ENCODE measurements at regions not wholly inside any gene's neighbourhood (a gene's known extent, or its start where the extent isn't known, plus 50 kb on each side); places are given as distances from the start of the nearest gene placed in this dataset.

GRCh38 chr2:136572335-136572734 is 193.0 kb upstream of the THSD7B start:
- DNase-seq (ENCODE audit: low read depth, low spot score), result no peak

- DNase-seq (ENCODE audit: low read depth, low spot score), result no peak
These were observed 208.1 kb upstream of the THSD7B start for GRCh38 chr2:136557203-136557602.

DNA sequence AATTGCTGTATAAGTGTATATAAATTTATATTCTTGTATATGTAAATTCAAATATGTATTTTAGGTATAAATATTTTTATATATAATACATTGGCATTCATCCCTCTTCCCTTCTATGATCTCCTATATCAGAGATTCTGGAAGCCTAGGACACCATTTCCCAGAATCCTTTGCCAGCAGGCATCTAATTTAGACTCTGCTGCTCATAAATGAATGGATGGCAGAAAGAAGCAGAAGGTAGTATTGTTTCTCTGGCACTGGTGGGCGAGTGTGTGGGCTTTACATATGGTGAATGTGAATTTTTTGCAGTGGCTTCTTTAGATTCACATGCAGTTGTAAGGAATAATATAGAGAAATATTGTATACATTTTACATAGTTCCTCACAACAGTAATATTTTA is 215.2 kb upstream of the THSD7B start:
- DNase-seq (ENCODE audit: low read depth, low spot score), result no peak

DNA sequence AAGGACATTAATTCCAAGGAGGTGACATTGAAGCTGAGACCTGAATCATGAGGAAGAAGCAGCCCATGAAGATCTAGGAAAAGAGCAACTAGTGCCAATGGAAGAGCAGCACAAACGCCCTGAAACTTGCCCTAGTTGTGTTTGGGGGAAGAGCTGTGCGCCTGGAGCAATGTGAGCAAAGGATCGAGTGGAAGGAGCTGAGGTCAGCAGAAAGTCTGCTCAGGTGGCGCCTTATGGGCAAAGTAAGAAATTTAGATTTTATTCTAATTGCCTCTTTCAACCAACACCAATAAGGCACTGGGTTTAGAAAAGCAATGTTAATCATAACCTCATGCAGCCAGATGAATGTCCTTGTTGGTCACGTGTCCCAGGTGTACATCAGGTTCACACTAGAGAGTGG is 226.0 kb upstream of the THSD7B start:
- no peak for DNase-seq (ENCODE audit: low read depth, low spot score)

GRCh38 chr2:136538489-136538888 is 226.9 kb upstream of the THSD7B start:
- DNase-seq (ENCODE audit: low read depth, low spot score), result no peak

DNA sequence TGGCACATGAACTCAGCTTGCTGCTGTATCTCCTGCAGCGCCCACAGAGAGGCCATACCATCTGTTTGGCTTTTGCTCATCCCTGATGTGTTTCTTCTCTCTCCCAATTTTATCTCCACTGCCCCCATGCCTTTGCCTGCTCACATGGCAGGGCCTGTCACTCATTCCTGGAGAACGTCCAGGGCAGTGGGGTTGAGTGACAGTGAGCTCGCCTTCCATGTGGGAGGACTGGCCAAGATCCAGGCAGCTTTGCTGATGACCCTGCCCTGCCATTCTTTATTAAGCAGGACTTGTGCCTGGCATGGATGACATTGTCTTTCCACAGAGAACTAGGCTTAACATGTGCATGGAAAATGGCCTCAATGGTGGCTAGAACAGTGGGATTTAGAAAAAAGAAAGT is 230.5 kb upstream of the THSD7B start:
- no peak for DNase-seq (ENCODE audit: low read depth, low spot score)

GRCh38 chr2:136532171-136532570 is 233.2 kb upstream of the THSD7B start:
- DNase-seq (ENCODE audit: low read depth, low spot score), result no peak

GRCh38 chr2:136531731-136532130 is 233.6 kb upstream of the THSD7B start:
- no peak for DNase-seq (ENCODE audit: low read depth, low spot score)

- DNase-seq (ENCODE audit: low read depth, low spot score), result peak; percentile 11
These were observed 235.2 kb upstream of the THSD7B start for GRCh38 chr2:136530146-136530545.

GRCh38 chr2:136527560-136527959 is 237.8 kb upstream of the THSD7B start:
- DNase-seq (ENCODE audit: low read depth, low spot score), result peak; percentile 60

- no peak for DNase-seq (ENCODE audit: low read depth, low spot score)
These were observed 242.6 kb upstream of the THSD7B start for GRCh38 chr2:136522724-136523123.

- DNase-seq (ENCODE audit: low read depth, low spot score), result no peak
These were observed 247.6 kb upstream of the THSD7B start for GRCh38 chr2:136517716-136518115.

DNA sequence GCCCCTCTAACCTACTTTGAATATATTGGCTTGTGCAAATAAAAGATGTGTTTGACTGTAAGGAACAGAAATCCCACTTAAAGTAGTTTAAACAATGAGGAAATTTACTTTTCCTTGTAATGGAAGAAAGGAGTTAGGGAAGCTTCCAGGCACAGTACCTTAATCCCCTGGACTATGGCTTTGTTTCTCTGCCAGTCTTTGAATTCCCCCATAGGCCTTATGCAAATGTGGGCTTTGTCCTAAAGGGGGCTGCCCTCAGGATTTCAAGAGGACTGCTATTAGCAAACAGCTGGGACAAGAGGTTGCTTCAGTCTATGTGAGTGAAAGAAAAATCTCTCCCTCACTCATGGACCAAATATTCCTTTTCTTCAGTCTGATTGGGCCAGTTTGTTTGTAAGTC is 255.1 kb upstream of the THSD7B start:
- DNase-seq (ENCODE audit: low read depth, low spot score), result no peak

DNA sequence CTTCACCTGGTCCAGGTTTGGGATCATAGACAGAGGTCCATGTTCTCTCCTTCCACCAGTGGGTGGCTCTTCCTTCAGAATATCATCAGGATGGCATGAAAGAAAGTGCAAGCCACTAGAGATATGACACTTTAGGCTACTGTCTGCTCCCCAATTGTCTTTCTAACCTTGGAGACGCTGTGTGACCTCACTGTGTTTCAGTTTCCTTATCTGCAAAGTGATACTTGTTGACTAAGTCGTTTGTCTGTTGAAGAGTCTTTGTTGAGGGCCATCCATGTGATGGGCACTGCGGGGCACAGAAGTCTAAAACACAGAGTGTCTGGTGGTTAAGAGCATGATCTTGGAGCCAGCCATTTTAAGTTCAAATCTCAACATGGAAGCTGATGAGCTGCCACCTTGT is 259.9 kb upstream of the THSD7B start:
- DNase-seq (ENCODE audit: low read depth, low spot score), result no peak

- DNase-seq (ENCODE audit: low read depth, low spot score), result no peak
These were observed 262.7 kb upstream of the THSD7B start for GRCh38 chr2:136502660-136503059.

DNA sequence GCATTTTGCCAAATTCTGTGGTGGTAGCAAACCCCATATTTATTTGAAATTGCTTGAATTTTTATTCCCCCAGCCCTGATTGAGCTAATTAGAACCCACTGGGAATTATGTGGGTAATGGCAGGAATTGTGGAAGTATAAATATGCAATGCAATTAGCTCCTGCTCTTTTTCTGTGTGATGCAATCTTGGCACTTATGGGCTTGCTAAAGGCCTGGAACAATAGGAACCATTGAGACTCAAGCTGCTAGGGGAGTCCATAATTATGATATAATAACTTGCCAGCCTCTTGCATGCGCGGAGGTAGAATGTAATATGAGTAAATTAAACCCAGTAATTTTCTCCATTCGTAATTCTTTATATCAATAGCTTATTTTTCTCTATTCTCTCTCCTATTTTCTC is 267.6 kb upstream of the THSD7B start:
- no peak for DNase-seq (ENCODE audit: low read depth, low spot score)

DNA sequence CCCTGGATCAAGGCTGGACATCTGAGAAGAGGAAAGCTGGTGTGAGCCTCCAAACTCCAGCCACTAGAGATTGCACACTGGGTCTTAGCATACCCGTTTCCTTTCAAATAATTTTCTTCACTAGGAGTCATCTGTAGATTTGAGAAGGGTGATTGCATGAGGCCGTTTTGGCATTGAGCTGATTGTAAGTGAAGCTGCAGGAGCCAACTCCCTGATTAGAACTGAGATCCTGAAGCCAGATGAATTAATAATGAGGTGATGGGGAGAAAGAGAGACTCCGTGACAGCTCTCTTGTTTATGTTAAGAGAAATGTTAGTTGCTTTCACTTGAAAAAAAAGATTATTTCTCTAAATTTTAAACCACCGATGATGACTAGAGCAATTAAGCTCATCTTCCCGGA is 268.4 kb upstream of the THSD7B start:
- DNase-seq (ENCODE audit: low read depth, low spot score), result no peak

DNA sequence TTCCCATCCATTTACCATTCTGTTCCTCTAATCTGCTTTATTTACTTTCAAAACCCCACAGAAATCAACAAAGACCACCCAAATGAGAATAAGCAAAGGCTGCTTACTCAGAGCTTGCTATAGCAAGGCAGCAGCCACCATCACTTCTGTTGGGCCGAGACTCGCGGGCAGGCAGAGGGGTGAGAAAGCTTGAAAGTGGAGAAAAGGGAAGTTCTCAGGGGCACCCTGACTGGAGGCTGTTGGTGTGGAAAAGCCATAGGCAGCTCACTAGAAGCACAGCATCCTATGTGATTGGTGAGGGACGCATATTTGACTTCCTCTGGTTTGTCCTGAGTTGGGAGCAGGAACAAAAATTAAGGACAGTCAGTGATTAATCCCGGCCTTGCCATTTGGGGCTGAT is 269.7 kb upstream of the THSD7B start:
- no peak for DNase-seq (ENCODE audit: low read depth, low spot score)

DNA sequence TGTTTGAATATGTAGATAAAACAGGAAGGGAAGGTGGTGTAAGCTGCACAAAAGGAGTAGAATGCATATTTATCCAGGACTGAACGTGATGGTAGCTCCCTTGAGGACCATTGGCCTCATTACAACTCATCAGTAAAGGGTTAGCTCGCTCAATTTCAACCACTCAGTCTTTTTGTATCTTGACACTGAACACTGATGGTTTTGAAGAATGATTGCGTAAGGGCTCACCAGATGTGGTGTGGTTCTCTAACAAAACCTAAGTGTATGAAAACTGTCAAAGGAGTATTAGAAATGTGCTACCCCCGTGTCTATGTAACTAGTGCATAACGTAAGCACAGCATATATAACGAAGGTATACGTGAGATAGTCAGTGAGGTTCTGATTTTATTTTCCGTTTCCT is 272.4 kb upstream of the THSD7B start:
- no peak for DNase-seq (ENCODE audit: low read depth, low spot score)

DNA sequence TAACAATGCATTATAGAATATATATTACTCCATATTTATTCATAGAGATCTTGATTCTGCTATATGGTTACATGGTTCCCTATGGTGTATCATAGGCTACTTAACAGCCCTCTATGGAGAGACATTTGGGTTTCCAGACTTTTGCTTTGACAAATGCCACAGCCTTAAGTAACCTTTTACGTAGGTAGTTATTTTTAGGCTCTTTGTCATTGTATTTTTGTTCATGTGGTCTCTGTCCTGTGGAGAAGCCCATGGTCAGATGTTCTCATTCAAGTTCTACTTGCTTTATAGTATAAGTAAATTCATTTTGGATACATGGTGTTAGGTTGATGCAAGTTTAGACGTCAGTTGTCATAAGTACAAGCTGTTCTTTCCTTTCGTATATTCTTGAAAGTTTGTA is 275.2 kb upstream of the THSD7B start:
- DNase-seq (ENCODE audit: low read depth, low spot score), result no peak

GRCh38 chr2:136487421-136487820 is 277.9 kb upstream of the THSD7B start:
- no peak for DNase-seq (ENCODE audit: low read depth, low spot score)

DNA sequence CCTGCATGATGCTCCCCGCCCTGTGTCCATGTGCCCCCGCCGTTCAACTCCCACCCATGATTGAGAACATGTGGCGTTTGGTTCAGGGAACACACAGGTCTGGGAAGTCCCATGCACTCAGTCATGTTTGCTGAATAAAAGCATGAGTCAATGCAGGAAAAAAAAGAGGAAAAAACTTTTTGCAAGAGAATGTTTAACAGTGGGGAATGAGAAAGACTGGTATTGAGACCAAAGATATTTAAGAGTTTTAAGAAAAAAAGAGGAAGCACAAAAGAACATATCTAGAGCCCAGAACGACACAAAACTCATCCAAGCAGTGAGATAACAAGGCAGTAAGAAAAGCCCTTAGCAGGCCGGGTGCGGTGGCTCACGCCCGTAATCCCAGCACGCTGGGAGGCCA is 279.2 kb upstream of the THSD7B start:
- DNase-seq (ENCODE audit: low read depth, low spot score), result no peak

GRCh38 chr2:136482966-136483365 is 282.4 kb upstream of the THSD7B start:
- DNase-seq (ENCODE audit: low read depth, low spot score), result no peak

- DNase-seq (ENCODE audit: low read depth, low spot score), result no peak
These were observed 283.3 kb upstream of the THSD7B start for GRCh38 chr2:136482006-136482405.

- DNase-seq (ENCODE audit: low read depth, low spot score), result no peak
These were observed 285.6 kb upstream of the THSD7B start for GRCh38 chr2:136479696-136480095.

Data from astrocyte of the hippocampus (primary cell).